Natural killer cell (primary cell): ENCODE measurements at regions not wholly inside any gene's neighbourhood (a gene's known extent, or its start where the extent isn't known, plus 50 kb on each side); places are given as distances from the start of the nearest gene placed in this dataset.

ENCODE experiments used
- ATAC-seq, 3 donors: fragments of 150-1000 bp in 2 of 3; fragments of 200-7000 bp in 1 of 3; cut with Tn5 transposase; 1 replicate in 1 of 3; 2 replicates in 2 of 3; pipeline ENCODE4 v1.10.0; 2021; ENCODE audit warnings: mild to moderate bottlenecking in 2 of 3, moderate library complexity in 2 of 3
- DNase-seq, 2 donors: peaks; one replicate each; pipeline versions ENCODE4 v3.0.0 to v3.0.0-alpha.2; 2013 to 2021; ENCODE audit warnings: mixed read lengths in 1 of 2
- H3K27ac ChIP-seq: one replicate; pipeline ENCODE4 v1.5.1; 2013; ENCODE audit warnings: mild to moderate bottlenecking, low read length
- H3K27me3 ChIP-seq: one replicate; pipeline ENCODE4 v1.6.1; 2013; ENCODE audit warnings: low read length; ENCODE audit not compliant: control insufficient read depth, insufficient read depth
- H3K36me3 ChIP-seq: one replicate; pipeline ENCODE4 v1.6.1; 2013; ENCODE audit warnings: low read length; ENCODE audit not compliant: control insufficient read depth, insufficient read depth
- H3K4me1 ChIP-seq: one replicate; pipeline ENCODE4 v1.6.1; 2013; ENCODE audit warnings: low read length; ENCODE audit not compliant: control insufficient read depth, insufficient read depth
- H3K4me3 ChIP-seq: one replicate; pipeline ENCODE4 v1.5.1; 2013; ENCODE audit warnings: low read length
- H3K9me3 ChIP-seq: one replicate; pipeline ENCODE4 v1.6.1; 2013; ENCODE audit warnings: low read length; ENCODE audit not compliant: control insufficient read depth, insufficient read depth
- H3K27ac Mint-ChIP-seq, 2 donors: one replicate each; pipeline ENCODE4 v1.8.0; 2022; ENCODE audit warnings: mild to moderate bottlenecking in 2 of 2, mixed read lengths in 2 of 2, moderate library complexity in 1 of 2
- H3K27me3 Mint-ChIP-seq, 2 donors: one replicate each; pipeline ENCODE4 v1.8.0; 2022; ENCODE audit warnings: low read depth in 2 of 2, mixed read lengths in 2 of 2
- H3K36me3 Mint-ChIP-seq: one replicate; pipeline ENCODE4 v1.8.0; 2022; ENCODE audit warnings: mixed read lengths
- H3K4me1 Mint-ChIP-seq, 2 donors: one replicate each; pipeline ENCODE4 v1.8.0; 2022; ENCODE audit warnings: mixed read lengths in 2 of 2
- H3K4me3 Mint-ChIP-seq: one replicate; pipeline ENCODE4 v1.8.0; 2022; ENCODE audit warnings: mild to moderate bottlenecking, moderate library complexity, mixed read lengths
- H3K9me3 Mint-ChIP-seq, 2 donors: one replicate each; pipeline ENCODE4 v1.8.0; 2022; ENCODE audit warnings: mixed read lengths in 2 of 2
- WGBS: methylation state at CpG from one replicate; pipeline ENCODE4 v1.1.7; 2013; ENCODE audit warnings: missing lambda C conversion rate; ENCODE audit not compliant: insufficient coverage; 5-methylcytosine and 5-hydroxymethylcytosine counted together
- intact Hi-C: fragments of 100-400 bp; cut with micrococcal nuclease; formaldehyde crosslinking; loops from one replicate; pipeline ENCODE4 v1.14.2; 2022
- TF ChIP-seq, protein P1 (sequence below): fragments of 200-600 bp; IDR thresholded peaks from one replicate; pipeline ENCODE4 v1.8.0; 2022; ENCODE audit warnings: antibody characterized with exemption

- H3K4me1 Mint-ChIP-seq = no peaks in the 10 kb centered on the region
- intact Hi-C loops = no loop called here
- Histone ChIP-seq H3K36me3 (no peaks in the 10 kb centered on the region), H3K9me3 (no peaks in the 10 kb centered on the region), H3K4me1 (no peaks in the 10 kb centered on the region), H3K27me3 (no peaks in the 10 kb centered on the region), H3K4me3 (no peak overlapping the region), H3K27ac (no peak overlapping the region)
- no peaks in the 10 kb centered on the region for H3K36me3 Mint-ChIP-seq
- no peaks in the 10 kb centered on the region for H3K27me3 Mint-ChIP-seq
- no peak for ATAC-seq
- H3K9me3 Mint-ChIP-seq = peaks cover 0 to 4% of the 10 kb centered on the region in 2 donors
- no peak for DNase-seq
- no peak overlapping the region for H3K27ac Mint-ChIP-seq
- H3K4me3 Mint-ChIP-seq = no peak overlapping the region
- TF ChIP-seq, protein P1, sequence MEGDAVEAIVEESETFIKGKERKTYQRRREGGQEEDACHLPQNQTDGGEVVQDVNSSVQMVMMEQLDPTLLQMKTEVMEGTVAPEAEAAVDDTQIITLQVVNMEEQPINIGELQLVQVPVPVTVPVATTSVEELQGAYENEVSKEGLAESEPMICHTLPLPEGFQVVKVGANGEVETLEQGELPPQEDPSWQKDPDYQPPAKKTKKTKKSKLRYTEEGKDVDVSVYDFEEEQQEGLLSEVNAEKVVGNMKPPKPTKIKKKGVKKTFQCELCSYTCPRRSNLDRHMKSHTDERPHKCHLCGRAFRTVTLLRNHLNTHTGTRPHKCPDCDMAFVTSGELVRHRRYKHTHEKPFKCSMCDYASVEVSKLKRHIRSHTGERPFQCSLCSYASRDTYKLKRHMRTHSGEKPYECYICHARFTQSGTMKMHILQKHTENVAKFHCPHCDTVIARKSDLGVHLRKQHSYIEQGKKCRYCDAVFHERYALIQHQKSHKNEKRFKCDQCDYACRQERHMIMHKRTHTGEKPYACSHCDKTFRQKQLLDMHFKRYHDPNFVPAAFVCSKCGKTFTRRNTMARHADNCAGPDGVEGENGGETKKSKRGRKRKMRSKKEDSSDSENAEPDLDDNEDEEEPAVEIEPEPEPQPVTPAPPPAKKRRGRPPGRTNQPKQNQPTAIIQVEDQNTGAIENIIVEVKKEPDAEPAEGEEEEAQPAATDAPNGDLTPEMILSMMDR = no peak
Observed at GRCh38 chr21:27734146-27734545, 767.3 kb upstream of the ADAMTS5 start.

DNA sequence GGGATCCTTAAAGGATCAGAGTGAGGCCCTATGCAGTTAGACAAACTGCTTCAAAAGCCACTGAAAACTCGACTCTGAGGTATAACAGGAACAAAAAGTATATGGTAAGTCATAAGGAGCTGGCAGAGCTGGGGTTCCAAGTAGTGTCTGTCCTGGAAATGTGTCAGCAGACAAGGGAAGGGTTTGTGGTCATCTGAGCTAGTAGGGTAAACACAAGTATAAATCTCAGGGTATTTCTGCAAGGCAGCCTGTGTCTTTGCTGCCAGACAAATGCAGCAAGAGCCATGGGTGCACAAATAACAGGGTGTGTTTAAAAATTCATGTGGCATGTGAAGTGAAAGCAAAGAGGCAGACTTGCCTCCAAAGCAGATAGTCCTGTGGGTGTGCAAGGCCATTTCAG lies 759.0 kb upstream of the ADAMTS5 start:
- Histone ChIP-seq H3K4me1 (no peaks in the 10 kb centered on the region), H3K27ac (no peak overlapping the region), H3K36me3 (no peaks in the 10 kb centered on the region), H3K9me3 (no peaks in the 10 kb centered on the region), H3K27me3 (no peaks in the 10 kb centered on the region), H3K4me3 (no peak overlapping the region)
- no peak overlapping the region for H3K4me3 Mint-ChIP-seq
- no peaks in the 10 kb centered on the region for H3K27me3 Mint-ChIP-seq
- H3K4me1 Mint-ChIP-seq = no peaks in the 10 kb centered on the region
- intact Hi-C loops = no loop called here
- 43% methylated on average over 1 of the region's 1 CpG for WGBS
- H3K27ac Mint-ChIP-seq = no peak overlapping the region
- TF ChIP-seq, protein P1 = no peak
- DNase-seq (no peak), ATAC-seq (no peak)
- no peaks in the 10 kb centered on the region for H3K36me3 Mint-ChIP-seq
- H3K9me3 Mint-ChIP-seq = peaks cover 2 to 12% of the 10 kb centered on the region in 2 donors

DNA sequence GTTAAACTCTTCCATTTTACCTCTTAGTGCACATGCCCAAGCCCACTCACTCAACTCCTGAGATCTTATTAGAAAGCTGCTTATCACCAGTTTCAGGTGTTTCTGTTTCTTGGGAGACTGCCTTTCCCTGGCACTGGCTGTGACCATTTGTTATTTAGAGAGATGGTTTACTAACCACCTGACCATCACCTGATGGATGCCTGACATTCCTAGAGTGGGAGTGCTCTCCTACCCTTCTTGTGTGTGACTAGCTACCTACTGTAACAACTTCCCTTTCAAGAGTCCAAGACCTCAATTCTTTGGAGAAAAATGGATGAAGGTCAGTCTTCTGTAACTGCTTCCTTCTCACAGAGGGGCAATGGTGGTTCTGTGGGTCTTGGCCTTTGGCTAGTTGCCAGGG lies 755.2 kb upstream of the ADAMTS5 start:
- DNase-seq (no peak), ATAC-seq (no peak)
- no peaks in the 10 kb centered on the region for H3K36me3 Mint-ChIP-seq
- Histone ChIP-seq H3K27ac (no peak overlapping the region), H3K27me3 (no peaks in the 10 kb centered on the region), H3K4me3 (no peak overlapping the region), H3K36me3 (no peaks in the 10 kb centered on the region), H3K4me1 (no peaks in the 10 kb centered on the region), H3K9me3 (no peaks in the 10 kb centered on the region)
- no peak overlapping the region for H3K4me3 Mint-ChIP-seq
- TF ChIP-seq, protein P1 = no peak
- intact Hi-C loops = no loop called here
- H3K9me3 Mint-ChIP-seq = peaks cover 0 to 5% of the 10 kb centered on the region in 2 donors
- no peak overlapping the region for H3K27ac Mint-ChIP-seq
- no peaks in the 10 kb centered on the region for H3K27me3 Mint-ChIP-seq
- no peaks in the 10 kb centered on the region for H3K4me1 Mint-ChIP-seq

- H3K27ac ChIP-seq = no peak overlapping the region
- TF ChIP-seq, protein P1 = no peak
- H3K4me1 ChIP-seq = no peaks in the 10 kb centered on the region
- H3K4me3 ChIP-seq = no peak overlapping the region
- intact Hi-C loops = no loop called here
- H3K36me3 Mint-ChIP-seq = no peaks in the 10 kb centered on the region
- DNase-seq (no peak), ATAC-seq (no peak)
- H3K27ac Mint-ChIP-seq = no peak overlapping the region
- H3K4me1 Mint-ChIP-seq = no peaks in the 10 kb centered on the region
- H3K9me3 ChIP-seq = no peaks in the 10 kb centered on the region
- H3K27me3 Mint-ChIP-seq = no peaks in the 10 kb centered on the region
- H3K27me3 ChIP-seq = no peaks in the 10 kb centered on the region
- H3K36me3 ChIP-seq = no peaks in the 10 kb centered on the region
- WGBS = 42% methylated on average over 2 of the region's 2 CpGs
- H3K4me3 Mint-ChIP-seq = no peak overlapping the region
- H3K9me3 Mint-ChIP-seq = peaks cover 0 to 5% of the 10 kb centered on the region in 2 donors
Observed at GRCh38 chr21:27721675-27722074, 754.8 kb upstream of the ADAMTS5 start.
